ENCODE measurements at regions not wholly inside any gene's neighbourhood (a gene's known extent, or its start where the extent isn't known, plus 50 kb on each side); places are given as distances from the start of the nearest gene placed in this dataset.

- H3K27ac ChIP-seq = no peak overlapping the region
- TF ChIP-seq, protein P1, sequence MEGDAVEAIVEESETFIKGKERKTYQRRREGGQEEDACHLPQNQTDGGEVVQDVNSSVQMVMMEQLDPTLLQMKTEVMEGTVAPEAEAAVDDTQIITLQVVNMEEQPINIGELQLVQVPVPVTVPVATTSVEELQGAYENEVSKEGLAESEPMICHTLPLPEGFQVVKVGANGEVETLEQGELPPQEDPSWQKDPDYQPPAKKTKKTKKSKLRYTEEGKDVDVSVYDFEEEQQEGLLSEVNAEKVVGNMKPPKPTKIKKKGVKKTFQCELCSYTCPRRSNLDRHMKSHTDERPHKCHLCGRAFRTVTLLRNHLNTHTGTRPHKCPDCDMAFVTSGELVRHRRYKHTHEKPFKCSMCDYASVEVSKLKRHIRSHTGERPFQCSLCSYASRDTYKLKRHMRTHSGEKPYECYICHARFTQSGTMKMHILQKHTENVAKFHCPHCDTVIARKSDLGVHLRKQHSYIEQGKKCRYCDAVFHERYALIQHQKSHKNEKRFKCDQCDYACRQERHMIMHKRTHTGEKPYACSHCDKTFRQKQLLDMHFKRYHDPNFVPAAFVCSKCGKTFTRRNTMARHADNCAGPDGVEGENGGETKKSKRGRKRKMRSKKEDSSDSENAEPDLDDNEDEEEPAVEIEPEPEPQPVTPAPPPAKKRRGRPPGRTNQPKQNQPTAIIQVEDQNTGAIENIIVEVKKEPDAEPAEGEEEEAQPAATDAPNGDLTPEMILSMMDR (conservative IDR thresholded peaks at IDR 0.05) = no peak
- TF ChIP-seq ZFX (IDR thresholded peaks at IDR 0.05) = no peak
Measured at GRCh38 chr5:93302711-93303110, 278.3 kb downstream of the NR2F1-AS1 start.

- H3K27ac ChIP-seq = no peak overlapping the region
- TF ChIP-seq ZFX (IDR thresholded peaks at IDR 0.05) = no peak
- TF ChIP-seq, protein P1 (conservative IDR thresholded peaks at IDR 0.05) = no peak
Measured at GRCh38 chr5:93300945-93301344, 280.1 kb downstream of the NR2F1-AS1 start.

DNA sequence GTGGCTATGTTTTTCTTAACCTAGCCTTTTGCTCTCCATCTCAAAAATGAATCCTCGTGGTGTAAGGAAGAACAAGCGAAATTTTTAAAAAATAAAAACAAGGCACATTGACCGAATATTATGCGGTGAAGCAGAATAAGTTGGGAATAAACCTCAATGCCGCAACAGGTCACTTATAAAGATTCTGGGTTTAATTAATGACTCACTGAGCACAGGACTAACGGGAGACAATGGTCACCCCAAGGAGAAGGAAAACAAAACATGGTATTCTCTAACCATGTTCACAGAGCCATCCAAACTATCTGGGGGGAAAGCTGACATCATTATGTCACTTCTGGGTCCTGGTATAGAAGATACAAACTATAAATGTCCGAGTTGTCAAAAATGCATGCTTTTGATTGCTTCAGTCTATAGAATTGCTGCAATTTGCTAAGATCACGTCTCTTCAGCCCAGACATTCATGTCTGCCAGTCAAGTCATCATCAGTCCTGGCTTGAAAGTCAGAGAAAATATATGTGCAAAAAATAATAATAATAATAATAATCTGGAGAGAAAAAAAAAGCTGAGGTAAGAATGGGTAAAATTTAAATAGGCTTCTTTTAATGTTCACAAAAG, 280.6 kb downstream of the NR2F1-AS1 start:
- TF ChIP-seq, protein P1 (conservative IDR thresholded peaks at IDR 0.05) = no peak
- TF ChIP-seq ZFX (IDR thresholded peaks at IDR 0.05) = no peak
- no peak overlapping the region for H3K27ac ChIP-seq

- no peak overlapping the region for H3K27ac ChIP-seq
Measured at GRCh38 chr5:93299681-93300308, 281.2 kb downstream of the NR2F1-AS1 start.

GRCh38 chr5:93297116-93297515, 283.9 kb downstream of the NR2F1-AS1 start:
- TF ChIP-seq, protein P1 (conservative IDR thresholded peaks at IDR 0.05) = no peak
- no peak for TF ChIP-seq ZFX (IDR thresholded peaks at IDR 0.05)
- H3K27ac ChIP-seq = no peak overlapping the region

More at GRCh38 chr5:93299681-93300308, 281.2 kb downstream of the NR2F1-AS1 start:
- TF ChIP-seq, protein P1 (conservative IDR thresholded peaks at IDR 0.05) = no peak
- TF ChIP-seq ZFX (IDR thresholded peaks at IDR 0.05) = no peak

DNA sequence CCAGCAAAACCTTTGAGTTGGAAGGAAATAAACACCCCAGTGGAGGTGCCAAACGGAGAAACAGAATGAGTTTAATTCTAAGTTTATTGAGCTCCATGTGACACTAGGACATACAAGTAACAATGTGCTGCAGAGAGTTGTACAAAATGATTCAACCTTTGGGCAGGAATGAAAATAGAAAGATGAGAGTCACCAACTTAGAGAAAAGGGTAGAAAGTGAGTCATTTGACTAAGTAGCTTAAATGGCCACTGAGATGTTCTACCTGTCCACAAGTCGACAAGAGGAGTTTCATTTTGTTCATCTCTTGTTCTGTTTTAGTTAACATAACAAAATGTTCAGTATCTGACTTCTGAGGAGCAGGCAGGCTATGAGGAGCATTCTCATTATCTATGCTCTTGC, 284.7 kb downstream of the NR2F1-AS1 start:
- no peak for TF ChIP-seq ZFX (IDR thresholded peaks at IDR 0.05)
- TF ChIP-seq, protein P1 (conservative IDR thresholded peaks at IDR 0.05) = no peak
- H3K27ac ChIP-seq = no peak overlapping the region

- no peak overlapping the region for H3K27ac ChIP-seq
- TF ChIP-seq, protein P1 (conservative IDR thresholded peaks at IDR 0.05) = no peak
- no peak for TF ChIP-seq ZFX (IDR thresholded peaks at IDR 0.05)
Measured at GRCh38 chr5:93294996-93295395, 286.0 kb downstream of the NR2F1-AS1 start.
